ENCODE measurements at regions not wholly inside any gene's neighbourhood (a gene's known extent, or its start where the extent isn't known, plus 50 kb on each side); places are given as distances from the start of the nearest gene placed in this dataset.

DNA sequence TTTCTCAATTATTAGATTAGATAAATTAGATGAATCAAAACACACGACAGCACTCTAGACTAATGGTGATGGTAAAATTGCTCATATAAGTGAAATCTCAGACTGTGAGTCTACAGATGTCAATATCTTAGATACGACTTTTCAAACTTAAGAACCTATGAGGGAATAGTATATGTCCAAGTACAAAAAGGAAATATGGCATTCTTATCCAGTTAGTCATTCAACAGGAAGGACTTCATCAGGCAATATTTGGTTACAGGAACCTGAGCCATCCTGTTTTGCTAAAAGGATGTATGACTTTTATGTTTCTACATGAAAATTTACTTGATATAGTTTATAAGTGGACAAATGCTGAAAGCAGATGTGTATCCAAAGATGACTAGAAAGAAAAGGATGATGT is 107.0 kb downstream of the CT47B1 start:
- intact Hi-C loops (cut with DNase I): loop anchor here (10.0 kb wide), 1 partner anchor 274 kb away; no protein-coding TSS in a partner anchor
- Histone ChIP-seq H3K9me3 (no peaks in the 10 kb centered on the region), H3K36me3 (no peaks in the 10 kb centered on the region), H3K27me3 (no peaks in the 10 kb centered on the region), H3K4me3 (replicated peaks in 1 of 3) (no peak overlapping the region), H3K27ac (no peak overlapping the region), H3K4me1 (no peaks in the 10 kb centered on the region)
- no peak for DNase-seq
- TF ChIP-seq, protein P1, sequence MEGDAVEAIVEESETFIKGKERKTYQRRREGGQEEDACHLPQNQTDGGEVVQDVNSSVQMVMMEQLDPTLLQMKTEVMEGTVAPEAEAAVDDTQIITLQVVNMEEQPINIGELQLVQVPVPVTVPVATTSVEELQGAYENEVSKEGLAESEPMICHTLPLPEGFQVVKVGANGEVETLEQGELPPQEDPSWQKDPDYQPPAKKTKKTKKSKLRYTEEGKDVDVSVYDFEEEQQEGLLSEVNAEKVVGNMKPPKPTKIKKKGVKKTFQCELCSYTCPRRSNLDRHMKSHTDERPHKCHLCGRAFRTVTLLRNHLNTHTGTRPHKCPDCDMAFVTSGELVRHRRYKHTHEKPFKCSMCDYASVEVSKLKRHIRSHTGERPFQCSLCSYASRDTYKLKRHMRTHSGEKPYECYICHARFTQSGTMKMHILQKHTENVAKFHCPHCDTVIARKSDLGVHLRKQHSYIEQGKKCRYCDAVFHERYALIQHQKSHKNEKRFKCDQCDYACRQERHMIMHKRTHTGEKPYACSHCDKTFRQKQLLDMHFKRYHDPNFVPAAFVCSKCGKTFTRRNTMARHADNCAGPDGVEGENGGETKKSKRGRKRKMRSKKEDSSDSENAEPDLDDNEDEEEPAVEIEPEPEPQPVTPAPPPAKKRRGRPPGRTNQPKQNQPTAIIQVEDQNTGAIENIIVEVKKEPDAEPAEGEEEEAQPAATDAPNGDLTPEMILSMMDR (IDR thresholded peaks at IDR 0.05): no peak
- TF ChIP-seq POLR2A (IDR thresholded peaks at IDR 0.05): no peak
- WGBS, 2 donors: 81 to 84% methylated on average over 2 of the region's 2 CpGs

DNA sequence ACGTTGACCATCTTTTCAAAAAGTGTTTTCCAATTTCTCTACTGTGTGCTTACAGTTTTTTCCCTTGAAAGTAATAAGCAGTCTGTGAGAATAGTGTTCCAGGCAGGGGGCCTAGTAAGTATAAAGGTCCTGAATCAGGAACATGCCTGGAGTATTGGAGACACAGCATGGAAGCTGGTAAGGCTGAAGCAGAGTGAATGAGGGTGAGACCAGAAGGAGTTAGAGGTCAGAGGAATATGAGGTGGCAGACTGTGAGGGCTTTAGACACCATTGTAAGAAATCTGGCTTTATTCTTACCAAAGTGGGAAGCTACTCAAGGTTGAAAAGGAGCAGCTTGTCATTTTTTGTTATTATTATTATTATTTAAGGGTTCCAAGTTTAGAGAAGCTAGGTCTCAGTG is 107.4 kb downstream of the CT47B1 start:
- Histone ChIP-seq H3K27me3 (no peaks in the 10 kb centered on the region), H3K36me3 (no peaks in the 10 kb centered on the region), H3K9me3 (no peaks in the 10 kb centered on the region), H3K4me3 (replicated peaks in 1 of 3) (no peak overlapping the region), H3K4me1 (no peaks in the 10 kb centered on the region), H3K27ac (no peak overlapping the region)
- TF ChIP-seq, protein P1 (IDR thresholded peaks at IDR 0.05): no peak
- TF ChIP-seq POLR2A (IDR thresholded peaks at IDR 0.05): no peak
- WGBS, 2 donors: 85 to 96% methylated on average over 1 of the region's 1 CpG
- intact Hi-C loops (cut with DNase I): loop anchor here (10.0 kb wide), 1 partner anchor 273 kb away; no protein-coding TSS in a partner anchor
- DNase-seq: no peak

DNA sequence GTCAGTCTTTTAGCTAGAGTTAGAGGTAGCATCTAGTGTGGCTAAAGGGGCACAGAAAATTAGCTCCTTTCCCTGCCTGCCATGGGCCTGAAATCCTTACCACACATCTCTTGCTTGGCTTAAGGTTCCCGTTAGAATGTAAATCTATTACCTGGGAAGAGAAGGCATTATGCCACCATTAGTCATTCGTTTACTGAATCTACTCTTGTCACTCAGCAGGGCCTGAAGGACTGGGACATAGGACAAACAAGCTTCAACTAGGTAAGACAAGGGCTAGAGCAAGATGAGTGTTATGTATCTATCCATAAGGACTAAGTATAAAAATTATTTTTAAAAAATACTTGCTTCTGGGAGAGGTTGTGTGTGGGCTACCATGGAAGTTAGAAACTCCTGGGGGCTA is 112.4 kb downstream of the CT47B1 start:
- H3K4me3 ChIP-seq (replicated peaks in 1 of 3): no peak overlapping the region
- H3K9me3 ChIP-seq: no peaks in the 10 kb centered on the region
- H3K27ac ChIP-seq: no peak overlapping the region
- intact Hi-C loops (cut with DNase I): loop anchor here (10.0 kb wide), 1 partner anchor 268 kb away; no protein-coding TSS in a partner anchor
- H3K27me3 ChIP-seq: no peaks in the 10 kb centered on the region
- WGBS, 2 donors: 64 to 87% methylated on average over 2 of the region's 2 CpGs
- DNase-seq: no peak
- no peak for TF ChIP-seq POLR2A (IDR thresholded peaks at IDR 0.05)
- TF ChIP-seq, protein P1 (IDR thresholded peaks at IDR 0.05): no peak
- no peaks in the 10 kb centered on the region for H3K4me1 ChIP-seq
- H3K36me3 ChIP-seq: no peaks in the 10 kb centered on the region

DNA sequence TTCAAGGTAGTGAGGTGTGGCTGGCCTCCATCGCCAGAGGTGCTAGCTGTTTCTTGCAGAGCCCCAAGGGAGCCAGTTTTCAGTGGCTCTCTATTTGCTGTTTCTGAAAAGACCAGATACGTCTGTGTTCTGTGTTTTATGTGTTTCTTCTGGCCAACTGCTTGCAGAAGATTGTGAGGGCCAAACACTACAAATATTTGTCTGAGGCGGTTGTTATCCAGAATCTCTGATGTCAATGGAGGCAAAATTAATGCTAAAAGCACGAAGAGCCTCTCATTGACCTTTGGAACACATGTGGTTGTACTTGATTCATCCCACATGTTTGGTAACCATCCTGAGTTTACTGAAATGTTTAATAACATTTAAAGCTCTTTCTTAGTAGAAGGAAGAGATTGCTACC is 113.9 kb downstream of the CT47B1 start:
- no peaks in the 10 kb centered on the region for H3K4me1 ChIP-seq
- H3K4me3 ChIP-seq (replicated peaks in 1 of 3): no peak overlapping the region
- no peaks in the 10 kb centered on the region for H3K27me3 ChIP-seq
- H3K9me3 ChIP-seq: no peaks in the 10 kb centered on the region
- 81 to 82% methylated on average over 3 to 4 of the region's 4 CpGs for WGBS, 2 donors
- no peaks in the 10 kb centered on the region for H3K36me3 ChIP-seq
- intact Hi-C loops (cut with DNase I): loop anchor here (10.0 kb wide), 1 partner anchor 267 kb away; no protein-coding TSS in a partner anchor
- H3K27ac ChIP-seq: no peak overlapping the region
- DNase-seq: no peak
- TF ChIP-seq, protein P1 (IDR thresholded peaks at IDR 0.05): no peak
- no peak for TF ChIP-seq POLR2A (IDR thresholded peaks at IDR 0.05)

DNA sequence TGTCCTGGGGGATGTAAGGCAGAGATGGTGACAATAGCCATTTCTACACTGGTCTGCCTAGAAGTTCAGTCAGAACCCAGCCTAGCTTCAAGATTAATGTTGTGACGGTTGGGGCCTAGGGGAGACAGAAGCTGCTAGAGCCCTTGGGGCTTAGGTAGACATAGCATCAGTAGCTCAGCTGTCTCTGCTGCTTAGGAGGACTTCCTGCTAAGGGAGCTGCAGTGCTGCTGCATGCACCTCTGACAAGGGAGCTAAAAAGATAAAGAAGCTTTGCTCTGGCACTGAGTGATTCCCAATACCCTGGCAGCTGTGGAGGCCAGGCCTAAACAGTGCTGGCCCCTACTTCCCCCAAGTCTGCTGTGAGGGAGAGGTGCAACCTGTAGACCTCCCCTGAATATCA is 116.0 kb downstream of the CT47B1 start:
- H3K36me3 ChIP-seq: no peaks in the 10 kb centered on the region
- WGBS, 2 donors: 100% methylated on average over 1 of the region's 1 CpG
- no peaks in the 10 kb centered on the region for H3K9me3 ChIP-seq
- no peak overlapping the region for H3K4me3 ChIP-seq (replicated peaks in 1 of 3)
- intact Hi-C loops (cut with DNase I): loop anchor here (10.0 kb wide), 1 partner anchor 265 kb away; no protein-coding TSS in a partner anchor
- H3K27ac ChIP-seq: no peak overlapping the region
- no peak for DNase-seq
- H3K4me1 ChIP-seq: no peaks in the 10 kb centered on the region
- H3K27me3 ChIP-seq: no peaks in the 10 kb centered on the region
- no peak for TF ChIP-seq POLR2A (IDR thresholded peaks at IDR 0.05)
- TF ChIP-seq, protein P1 (IDR thresholded peaks at IDR 0.05): no peak

Measured in thyroid gland (tissue), 4 donors.